ENCODE measurements at regions not wholly inside any gene's neighbourhood (a gene's known extent, or its start where the extent isn't known, plus 50 kb on each side); places are given as distances from the start of the nearest gene placed in this dataset.

GRCh38 chr4:138851391-138852335 is 163.9 kb upstream of the NOCT start:
- peak; percentile 43 for DNase-seq

DNA sequence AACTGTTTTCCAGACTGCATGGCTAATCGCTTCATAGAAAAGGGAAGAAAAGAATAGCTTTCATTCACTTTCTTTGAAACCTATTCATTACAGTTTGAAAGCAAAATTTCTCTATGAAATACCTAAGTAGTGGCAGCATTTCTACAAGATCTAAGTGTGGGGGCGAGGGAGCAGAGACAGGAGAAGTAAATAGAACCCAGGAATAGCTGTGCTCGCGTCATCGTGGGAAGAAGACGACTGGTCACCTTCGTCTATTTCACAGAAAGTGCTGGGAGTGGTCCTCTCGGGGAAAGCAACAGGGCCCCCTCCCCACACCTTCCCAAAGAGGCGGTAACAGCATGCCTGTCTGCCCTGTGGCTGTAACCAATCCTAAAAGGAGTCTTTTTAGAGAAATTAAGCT is 169.9 kb upstream of the NOCT start:
- no peak for DNase-seq

DNA sequence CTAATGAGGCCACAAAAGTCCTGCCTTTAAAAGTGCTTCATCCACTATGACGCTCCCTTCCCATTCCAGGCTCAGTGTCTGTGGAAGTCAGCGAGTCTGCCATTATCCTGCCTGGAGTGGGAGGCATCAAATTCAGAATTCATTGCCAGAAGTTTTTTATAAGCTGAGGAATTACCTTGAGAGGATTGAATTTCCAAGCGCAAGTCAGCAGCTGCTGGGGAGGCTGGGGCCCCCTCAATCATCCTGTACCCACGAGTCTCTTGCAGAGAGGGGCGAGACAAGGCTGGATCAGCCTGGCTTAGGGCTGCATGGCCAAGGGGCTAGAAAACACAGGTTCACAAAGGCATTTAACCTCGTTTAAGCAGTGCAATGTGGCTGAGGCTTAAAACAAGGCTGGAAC is 170.5 kb upstream of the NOCT start:
- peak; percentile 6 for DNase-seq

DNA sequence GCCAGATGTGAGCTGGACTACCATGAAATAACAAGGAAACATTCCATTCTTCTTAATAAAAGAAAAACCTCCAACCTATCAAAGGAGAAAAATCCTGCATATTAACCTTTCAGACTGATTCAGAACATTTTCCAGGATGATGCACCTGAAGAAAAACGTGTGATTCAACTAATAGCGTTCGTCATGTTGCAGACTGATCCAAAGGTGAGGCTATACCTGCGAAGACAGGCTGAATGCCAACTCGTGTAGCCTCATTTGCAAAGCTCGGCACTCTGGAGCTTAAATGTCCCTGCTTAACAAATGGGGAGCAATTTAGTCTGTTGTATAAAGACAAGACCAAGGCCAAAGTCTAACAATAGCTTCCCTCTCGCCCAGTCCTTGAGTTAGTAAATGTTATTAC is 172.0 kb upstream of the NOCT start:
- DNase-seq = no peak

- DNase-seq = no peak
These were observed 174.2 kb upstream of the NOCT start for GRCh38 chr4:138841343-138841742.

DNA sequence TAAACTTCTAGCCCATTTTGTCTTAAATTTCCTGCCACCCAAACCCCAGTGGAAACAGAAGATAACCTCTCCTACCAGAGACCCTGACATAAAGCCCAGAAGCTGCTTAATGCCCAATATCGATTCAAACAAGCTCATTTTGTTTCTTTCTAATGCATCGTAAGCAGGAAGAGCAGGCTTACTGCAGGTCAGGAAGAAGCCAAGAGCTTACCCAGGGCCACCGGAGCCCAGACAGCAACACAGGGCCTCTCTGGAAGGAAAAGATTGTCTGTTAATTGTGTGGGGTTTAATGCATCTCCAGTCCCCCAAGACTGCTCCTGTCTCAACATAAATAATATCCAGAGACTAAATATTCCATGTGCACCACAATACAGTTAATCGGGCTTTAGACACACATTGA is 177.3 kb upstream of the NOCT start:
- no peak for DNase-seq

DNA sequence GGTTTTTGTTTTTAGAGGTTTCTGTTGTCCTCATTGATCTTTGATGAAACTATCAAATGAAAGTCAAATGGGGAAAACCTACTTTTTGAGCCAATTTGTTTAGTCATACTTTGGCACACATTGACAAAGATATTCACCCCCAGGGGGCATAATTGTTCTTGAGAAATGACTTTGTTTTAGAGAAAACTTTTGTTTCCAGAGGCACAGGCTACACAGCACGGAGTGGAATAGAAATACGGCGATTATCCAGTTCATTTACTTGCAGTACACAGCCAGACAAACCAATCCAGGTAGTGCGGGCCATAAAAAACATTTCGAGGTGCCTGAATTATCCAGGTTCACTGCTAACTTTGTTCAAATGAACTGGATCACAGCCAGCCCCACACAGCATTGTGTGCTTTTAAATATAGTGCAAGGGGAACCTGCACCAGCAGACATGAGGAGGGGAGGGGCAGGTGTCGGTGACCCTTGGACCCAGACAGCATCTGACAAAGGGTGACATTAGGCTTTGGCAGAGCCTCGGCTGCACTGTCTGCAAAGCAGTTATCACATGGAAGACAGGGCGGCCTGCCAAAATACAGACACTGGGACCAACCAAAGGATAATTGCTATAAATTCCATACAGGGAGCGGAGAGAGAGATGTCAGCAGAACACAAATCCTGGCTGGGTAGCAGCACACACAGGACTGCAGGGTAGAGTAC is 179.6 kb upstream of the NOCT start:
- DNase-seq = no peak

DNA sequence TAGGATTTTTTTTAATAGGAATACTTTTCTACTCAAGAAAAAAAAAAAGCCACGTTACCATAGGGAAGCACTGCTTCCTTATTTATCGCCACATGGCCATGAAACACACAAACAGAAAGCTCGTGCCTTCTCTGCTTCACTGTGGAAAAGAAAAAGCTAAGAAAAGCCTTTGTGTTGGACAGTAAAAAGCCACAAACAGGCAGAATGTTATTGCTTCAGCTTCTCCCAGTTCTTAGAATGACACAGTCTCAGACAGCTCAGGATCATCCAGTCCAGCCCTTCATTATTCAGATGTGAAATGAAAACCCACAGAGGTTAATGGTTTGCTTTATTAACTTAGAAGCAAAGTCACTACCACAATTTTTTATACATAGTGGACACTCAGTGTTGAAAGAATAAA is 181.6 kb upstream of the NOCT start:
- no peak for DNase-seq

- DNase-seq = no peak
These were observed 183.0 kb upstream of the NOCT start for GRCh38 chr4:138832563-138832962.

- DNase-seq = no peak
These were observed 183.6 kb upstream of the NOCT start for GRCh38 chr4:138831948-138832347.

DNA sequence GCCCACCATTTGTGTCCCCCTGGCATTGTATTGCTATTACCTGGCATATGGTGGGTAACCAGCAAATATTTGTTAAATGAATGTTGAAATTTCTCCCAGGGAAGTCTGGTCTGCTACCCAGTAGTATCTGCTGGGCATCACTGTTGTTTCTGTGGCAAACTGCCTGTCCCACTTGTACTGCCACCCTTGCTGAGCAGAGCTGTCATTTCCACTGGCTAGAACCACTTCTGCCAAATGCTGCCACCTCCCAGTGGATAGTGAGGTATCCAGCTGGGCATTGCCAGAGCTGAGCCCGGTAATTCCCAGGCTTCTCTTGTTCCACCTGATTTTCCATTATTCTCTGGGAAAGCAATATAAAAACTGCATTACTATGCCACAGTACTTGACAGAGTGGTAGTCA is 186.7 kb upstream of the NOCT start:
- no peak for DNase-seq

GRCh38 chr4:138826754-138827153 is 188.8 kb upstream of the NOCT start:
- DNase-seq = no peak

- no peak for DNase-seq
These were observed 189.3 kb upstream of the NOCT start for GRCh38 chr4:138826322-138826721.

GRCh38 chr4:138821331-138821730 is 194.2 kb upstream of the NOCT start:
- DNase-seq = no peak

DNA sequence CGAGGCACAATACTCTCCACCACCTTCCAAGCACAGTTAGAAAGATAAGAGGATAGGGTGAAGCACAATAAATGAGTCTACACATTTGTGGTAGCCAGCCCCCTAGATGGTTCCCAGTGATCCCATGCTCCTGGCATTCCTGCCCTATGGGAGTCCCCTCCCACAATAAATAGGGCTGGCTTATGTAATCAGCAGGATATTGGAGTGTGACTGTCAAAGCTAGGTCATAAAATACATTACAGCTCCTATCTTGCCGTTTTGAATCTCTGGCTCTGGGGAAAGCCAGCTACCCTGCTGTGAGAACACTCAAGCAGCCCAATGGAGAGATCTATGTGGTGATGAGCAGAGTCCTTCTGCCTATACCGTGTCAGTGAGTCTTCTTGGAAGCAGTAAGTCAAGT is 198.7 kb upstream of the NOCT start:
- DNase-seq = no peak

DNA sequence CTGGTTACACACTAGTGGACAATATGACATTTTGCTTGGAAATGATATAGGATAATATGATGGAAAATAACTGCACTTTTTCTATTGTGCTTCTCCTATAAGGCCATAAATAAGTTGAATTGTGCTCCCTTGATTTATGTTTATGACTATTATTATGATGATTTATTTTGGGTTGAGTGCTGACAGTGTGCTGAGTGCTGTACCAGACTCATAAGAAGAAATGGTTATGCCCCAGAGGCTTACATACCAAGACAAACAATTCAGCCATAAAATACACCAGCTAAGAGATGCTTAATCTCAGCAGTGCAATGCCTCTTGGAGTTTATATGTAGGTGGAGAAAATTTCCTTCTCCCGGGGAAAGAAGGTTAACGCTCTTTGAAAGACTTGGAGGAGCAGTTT is 199.8 kb upstream of the NOCT start:
- no peak for DNase-seq

GRCh38 chr4:138805736-138806135 is 209.8 kb upstream of the NOCT start:
- DNase-seq = no peak

DNA sequence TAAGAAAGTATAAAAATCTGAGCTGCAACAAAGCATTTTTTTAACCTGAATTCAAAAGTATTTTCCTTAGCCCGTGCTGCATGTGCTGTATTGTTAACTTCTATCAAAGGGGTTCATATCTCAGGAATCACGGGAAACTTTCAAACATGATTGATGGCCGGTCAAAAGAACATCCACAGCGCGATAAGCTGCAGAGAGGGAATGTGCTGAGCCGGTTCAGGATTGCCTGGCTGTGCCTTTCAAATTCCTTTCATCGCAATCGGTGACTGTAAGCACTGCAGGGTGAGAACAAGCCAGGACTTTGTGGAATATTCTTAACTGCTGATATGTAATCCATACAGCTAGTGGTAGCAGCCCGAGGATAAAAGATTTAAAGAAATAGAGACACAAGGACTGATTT is 210.9 kb upstream of the NOCT start:
- no peak for DNase-seq

GRCh38 chr4:138803051-138803450 is 212.5 kb upstream of the NOCT start:
- no peak for DNase-seq

DNA sequence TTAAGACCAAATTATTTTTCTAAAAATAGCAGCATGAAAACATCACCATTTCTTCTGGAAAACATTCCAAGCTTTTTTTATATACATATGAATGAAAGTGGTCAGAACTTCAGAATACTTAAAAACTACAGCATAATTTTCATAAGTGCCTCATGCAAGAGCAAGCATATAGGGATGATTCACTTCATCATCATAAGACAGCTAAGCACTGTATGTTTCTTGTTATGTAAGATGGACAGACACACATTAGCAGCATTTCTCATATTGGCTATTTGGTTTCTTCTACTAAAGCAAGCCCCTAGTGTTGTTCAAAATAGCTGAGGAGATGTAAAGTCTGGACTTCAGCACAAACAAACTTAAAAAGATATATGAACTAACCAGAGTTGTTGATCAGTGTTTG is 213.1 kb upstream of the NOCT start:
- no peak for DNase-seq

DNA sequence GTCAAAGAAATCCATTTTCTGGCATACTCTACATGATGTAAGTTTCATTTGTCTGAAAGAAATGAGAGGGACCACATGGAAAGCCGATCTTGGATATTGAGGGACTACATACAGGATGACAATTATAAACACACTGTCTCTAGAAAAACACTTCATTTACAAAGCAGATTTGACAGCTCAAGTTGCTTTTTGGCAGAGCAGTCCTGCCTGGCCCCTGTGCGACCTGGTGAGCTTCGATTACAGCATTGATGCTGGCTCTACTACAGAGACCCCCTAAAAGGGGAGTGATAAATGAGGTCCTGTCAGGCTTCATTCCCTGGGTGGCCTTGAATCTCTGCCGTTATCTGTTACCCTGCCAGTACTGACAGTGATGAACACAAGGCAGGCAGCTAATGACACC is 215.2 kb upstream of the NOCT start:
- no peak for DNase-seq

- DNase-seq = no peak
These were observed 217.2 kb upstream of the NOCT start for GRCh38 chr4:138798404-138798803.

GRCh38 chr4:138797646-138798045 is 217.9 kb upstream of the NOCT start:
- DNase-seq = no peak

DNA sequence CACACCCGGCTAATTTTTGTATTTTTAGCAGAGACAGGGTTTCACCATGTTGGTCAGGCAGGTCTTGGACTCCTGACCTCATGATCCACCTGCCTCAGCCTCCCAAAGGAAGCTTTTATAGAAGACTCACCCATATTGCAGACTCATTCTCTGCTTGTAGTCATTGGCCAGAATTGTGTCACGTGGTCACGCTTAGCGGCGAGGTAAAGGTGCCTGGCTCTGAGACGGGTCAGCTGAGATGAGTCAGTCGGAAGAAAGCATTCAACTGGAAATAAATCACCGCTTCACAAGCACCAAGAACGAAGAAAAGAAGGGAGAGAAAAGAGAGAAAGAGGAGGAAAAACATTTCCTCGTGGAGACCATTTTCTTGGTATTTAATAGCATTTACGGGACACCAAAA is 218.8 kb upstream of the NOCT start:
- DNase-seq = no peak

Data from NCI-H2171 (cell line).